ENCODE measurements at regions not wholly inside any gene's neighbourhood (a gene's known extent, or its start where the extent isn't known, plus 50 kb on each side); places are given as distances from the start of the nearest gene placed in this dataset.

DNA sequence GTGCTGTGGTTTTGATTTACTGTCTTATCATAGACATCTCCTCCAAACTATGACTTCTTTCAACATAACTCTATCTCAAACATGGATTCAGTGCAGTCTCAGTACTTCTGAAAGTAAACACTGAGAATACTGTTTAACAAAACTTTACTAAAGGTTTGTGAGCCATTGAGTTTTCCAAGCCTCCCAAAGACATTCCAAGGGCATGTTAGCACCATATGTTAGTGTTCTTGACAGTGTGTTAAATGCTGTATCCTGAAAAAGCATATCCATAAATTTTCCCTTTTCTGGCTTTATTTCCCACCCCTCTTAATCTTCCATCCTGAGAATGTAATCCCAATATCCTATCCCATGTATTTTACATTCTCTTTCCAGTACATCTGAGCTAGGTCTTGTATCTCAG, 446.8 kb upstream of the CXADR start (continued):
- TF ChIP-seq, protein P1, sequence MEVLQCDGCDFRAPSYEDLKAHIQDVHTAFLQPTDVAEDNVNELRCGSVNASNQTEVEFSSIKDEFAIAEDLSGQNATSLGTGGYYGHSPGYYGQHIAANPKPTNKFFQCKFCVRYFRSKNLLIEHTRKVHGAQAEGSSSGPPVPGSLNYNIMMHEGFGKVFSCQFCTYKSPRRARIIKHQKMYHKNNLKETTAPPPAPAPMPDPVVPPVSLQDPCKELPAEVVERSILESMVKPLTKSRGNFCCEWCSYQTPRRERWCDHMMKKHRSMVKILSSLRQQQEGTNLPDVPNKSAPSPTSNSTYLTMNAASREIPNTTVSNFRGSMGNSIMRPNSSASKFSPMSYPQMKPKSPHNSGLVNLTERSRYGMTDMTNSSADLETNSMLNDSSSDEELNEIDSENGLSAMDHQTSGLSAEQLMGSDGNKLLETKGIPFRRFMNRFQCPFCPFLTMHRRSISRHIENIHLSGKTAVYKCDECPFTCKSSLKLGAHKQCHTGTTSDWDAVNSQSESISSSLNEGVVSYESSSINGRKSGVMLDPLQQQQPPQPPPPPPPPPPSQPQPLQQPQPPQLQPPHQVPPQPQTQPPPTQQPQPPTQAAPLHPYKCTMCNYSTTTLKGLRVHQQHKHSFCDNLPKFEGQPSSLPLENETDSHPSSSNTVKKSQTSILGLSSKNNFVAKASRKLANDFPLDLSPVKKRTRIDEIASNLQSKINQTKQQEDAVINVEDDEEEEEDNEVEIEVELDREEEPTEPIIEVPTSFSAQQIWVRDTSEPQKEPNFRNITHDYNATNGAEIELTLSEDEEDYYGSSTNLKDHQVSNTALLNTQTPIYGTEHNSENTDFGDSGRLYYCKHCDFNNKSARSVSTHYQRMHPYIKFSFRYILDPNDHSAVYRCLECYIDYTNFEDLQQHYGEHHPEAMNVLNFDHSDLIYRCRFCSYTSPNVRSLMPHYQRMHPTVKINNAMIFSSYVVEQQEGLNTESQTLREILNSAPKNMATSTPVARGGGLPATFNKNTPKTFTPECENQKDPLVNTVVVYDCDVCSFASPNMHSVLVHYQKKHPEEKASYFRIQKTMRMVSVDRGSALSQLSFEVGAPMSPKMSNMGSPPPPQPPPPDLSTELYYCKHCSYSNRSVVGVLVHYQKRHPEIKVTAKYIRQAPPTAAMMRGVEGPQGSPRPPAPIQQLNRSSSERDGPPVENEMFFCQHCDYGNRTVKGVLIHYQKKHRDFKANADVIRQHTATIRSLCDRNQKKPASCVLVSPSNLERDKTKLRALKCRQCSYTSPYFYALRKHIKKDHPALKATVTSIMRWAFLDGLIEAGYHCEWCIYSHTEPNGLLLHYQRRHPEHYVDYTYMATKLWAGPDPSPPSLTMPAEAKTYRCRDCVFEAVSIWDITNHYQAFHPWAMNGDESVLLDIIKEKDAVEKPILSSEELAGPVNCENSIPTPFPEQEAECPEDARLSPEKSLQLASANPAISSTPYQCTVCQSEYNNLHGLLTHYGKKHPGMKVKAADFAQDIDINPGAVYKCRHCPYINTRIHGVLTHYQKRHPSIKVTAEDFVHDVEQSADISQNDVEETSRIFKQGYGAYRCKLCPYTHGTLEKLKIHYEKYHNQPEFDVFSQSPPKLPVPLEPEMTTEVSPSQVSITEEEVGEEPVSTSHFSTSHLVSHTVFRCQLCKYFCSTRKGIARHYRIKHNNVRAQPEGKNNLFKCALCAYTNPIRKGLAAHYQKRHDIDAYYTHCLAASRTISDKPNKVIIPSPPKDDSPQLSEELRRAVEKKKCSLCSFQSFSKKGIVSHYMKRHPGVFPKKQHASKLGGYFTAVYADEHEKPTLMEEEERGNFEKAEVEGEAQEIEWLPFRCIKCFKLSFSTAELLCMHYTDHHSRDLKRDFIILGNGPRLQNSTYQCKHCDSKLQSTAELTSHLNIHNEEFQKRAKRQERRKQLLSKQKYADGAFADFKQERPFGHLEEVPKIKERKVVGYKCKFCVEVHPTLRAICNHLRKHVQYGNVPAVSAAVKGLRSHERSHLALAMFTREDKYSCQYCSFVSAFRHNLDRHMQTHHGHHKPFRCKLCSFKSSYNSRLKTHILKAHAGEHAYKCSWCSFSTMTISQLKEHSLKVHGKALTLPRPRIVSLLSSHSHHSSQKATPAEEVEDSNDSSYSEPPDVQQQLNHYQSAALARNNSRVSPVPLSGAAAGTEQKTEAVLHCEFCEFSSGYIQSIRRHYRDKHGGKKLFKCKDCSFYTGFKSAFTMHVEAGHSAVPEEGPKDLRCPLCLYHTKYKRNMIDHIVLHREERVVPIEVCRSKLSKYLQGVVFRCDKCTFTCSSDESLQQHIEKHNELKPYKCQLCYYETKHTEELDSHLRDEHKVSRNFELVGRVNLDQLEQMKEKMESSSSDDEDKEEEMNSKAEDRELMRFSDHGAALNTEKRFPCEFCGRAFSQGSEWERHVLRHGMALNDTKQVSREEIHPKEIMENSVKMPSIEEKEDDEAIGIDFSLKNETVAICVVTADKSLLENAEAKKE (CRISPR knock-in tag; IDR thresholded peaks at IDR 0.05) = no peak
- TF ChIP-seq NANOG (IDR thresholded peaks at IDR 0.05; ENCODE audit: borderline replicate concordance) = no peak

DNA sequence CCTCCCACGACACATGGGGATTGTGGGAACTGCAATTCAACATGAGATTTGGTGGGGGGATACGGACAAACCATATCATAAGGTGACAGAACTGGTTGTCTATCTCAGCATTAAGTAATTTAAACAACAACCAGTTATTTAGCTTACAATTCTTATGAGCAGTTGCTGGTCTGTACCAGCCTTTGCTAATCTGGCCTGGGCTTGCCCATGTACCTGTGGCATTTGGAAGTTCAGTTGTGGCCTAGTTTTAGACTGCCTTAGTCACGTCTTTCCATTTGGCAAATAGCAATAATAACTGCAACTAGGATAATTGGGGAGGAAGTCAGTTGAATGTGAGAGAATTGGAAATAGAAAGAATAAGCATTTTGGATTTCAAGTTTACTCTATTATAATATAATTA, 441.8 kb upstream of the CXADR start:
- H3K4me2 ChIP-seq = no peak overlapping the region
- peaks cover 13% of the 10 kb centered on the region for H3K9me2 ChIP-seq (ENCODE audit: insufficient read depth)
- no peaks in the 10 kb centered on the region for H3K36me3 ChIP-seq (ENCODE audit: insufficient read depth)
- H3K27me3 ChIP-seq (ENCODE audit: insufficient read depth) = no peaks in the 10 kb centered on the region
- Mint-ChIP-seq H3K4me3 (no peak overlapping the region), H3K9me3 (no peaks in the 10 kb centered on the region), H3K27me3 (ENCODE audit: insufficient read depth, low read depth, poor library complexity) (no peaks in the 10 kb centered on the region), H3K36me3 (ENCODE audit: low read depth) (no peaks in the 10 kb centered on the region), H3K27ac (no peak overlapping the region), H3K4me1 (peaks cover 5% of the 10 kb centered on the region)
- ATAC-seq = no peak
- no peak overlapping the region for H3K4me3 ChIP-seq
- no peak overlapping the region for H3K27ac ChIP-seq (ENCODE audit: low read depth)
- no peaks in the 10 kb centered on the region for H3K79me2 ChIP-seq (replicated peaks; ENCODE audit: insufficient read depth)
- H4K20me1 ChIP-seq (replicated peaks; ENCODE audit: insufficient read depth) = no peaks in the 10 kb centered on the region
- DNase-seq (ENCODE audit: low spot score) = no peak
- peaks cover 6% of the 10 kb centered on the region; the same call in 1 of the 2 replicates for H3K4me1 ChIP-seq (ENCODE audit: insufficient read depth)
- H3F3A ChIP-seq (replicated peaks; ENCODE audit: low read depth) = no peaks in the 10 kb centered on the region
- H2AFZ ChIP-seq = peak overlapping the region; percentile 40; the same call in 1 of the 2 replicates
- TF ChIP-seq EZH2phosphoT487 (IDR thresholded peaks at IDR 0.05; ENCODE audit: unreplicated experiment) (no peak), ZNF114 (CRISPR knock-in tag; IDR thresholded peaks at IDR 0.05) (no peak), STAT1 (IDR thresholded peaks at IDR 0.05; ENCODE audit: unreplicated experiment) (no peak), JUNB (IDR thresholded peaks at IDR 0.05; ENCODE audit: unreplicated experiment) (no peak), ZNF331 (CRISPR knock-in tag; IDR thresholded peaks at IDR 0.05; ENCODE audit: low read depth) (no peak), POLR2AphosphoS5 (IDR thresholded peaks at IDR 0.05; ENCODE audit: low read depth) (no peak), NANOG (IDR thresholded peaks at IDR 0.05; ENCODE audit: borderline replicate concordance) (no peak), CREB1 (CRISPR knock-in tag; IDR thresholded peaks at IDR 0.05; ENCODE audit: low read depth) (no peak)
- TF ChIP-seq, protein P2, sequence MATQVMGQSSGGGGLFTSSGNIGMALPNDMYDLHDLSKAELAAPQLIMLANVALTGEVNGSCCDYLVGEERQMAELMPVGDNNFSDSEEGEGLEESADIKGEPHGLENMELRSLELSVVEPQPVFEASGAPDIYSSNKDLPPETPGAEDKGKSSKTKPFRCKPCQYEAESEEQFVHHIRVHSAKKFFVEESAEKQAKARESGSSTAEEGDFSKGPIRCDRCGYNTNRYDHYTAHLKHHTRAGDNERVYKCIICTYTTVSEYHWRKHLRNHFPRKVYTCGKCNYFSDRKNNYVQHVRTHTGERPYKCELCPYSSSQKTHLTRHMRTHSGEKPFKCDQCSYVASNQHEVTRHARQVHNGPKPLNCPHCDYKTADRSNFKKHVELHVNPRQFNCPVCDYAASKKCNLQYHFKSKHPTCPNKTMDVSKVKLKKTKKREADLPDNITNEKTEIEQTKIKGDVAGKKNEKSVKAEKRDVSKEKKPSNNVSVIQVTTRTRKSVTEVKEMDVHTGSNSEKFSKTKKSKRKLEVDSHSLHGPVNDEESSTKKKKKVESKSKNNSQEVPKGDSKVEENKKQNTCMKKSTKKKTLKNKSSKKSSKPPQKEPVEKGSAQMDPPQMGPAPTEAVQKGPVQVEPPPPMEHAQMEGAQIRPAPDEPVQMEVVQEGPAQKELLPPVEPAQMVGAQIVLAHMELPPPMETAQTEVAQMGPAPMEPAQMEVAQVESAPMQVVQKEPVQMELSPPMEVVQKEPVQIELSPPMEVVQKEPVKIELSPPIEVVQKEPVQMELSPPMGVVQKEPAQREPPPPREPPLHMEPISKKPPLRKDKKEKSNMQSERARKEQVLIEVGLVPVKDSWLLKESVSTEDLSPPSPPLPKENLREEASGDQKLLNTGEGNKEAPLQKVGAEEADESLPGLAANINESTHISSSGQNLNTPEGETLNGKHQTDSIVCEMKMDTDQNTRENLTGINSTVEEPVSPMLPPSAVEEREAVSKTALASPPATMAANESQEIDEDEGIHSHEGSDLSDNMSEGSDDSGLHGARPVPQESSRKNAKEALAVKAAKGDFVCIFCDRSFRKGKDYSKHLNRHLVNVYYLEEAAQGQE (IDR thresholded peaks at IDR 0.05; ENCODE audit: unreplicated experiment) = no peak
- TF ChIP-seq, protein P3, sequence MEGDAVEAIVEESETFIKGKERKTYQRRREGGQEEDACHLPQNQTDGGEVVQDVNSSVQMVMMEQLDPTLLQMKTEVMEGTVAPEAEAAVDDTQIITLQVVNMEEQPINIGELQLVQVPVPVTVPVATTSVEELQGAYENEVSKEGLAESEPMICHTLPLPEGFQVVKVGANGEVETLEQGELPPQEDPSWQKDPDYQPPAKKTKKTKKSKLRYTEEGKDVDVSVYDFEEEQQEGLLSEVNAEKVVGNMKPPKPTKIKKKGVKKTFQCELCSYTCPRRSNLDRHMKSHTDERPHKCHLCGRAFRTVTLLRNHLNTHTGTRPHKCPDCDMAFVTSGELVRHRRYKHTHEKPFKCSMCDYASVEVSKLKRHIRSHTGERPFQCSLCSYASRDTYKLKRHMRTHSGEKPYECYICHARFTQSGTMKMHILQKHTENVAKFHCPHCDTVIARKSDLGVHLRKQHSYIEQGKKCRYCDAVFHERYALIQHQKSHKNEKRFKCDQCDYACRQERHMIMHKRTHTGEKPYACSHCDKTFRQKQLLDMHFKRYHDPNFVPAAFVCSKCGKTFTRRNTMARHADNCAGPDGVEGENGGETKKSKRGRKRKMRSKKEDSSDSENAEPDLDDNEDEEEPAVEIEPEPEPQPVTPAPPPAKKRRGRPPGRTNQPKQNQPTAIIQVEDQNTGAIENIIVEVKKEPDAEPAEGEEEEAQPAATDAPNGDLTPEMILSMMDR (conservative IDR thresholded peaks at IDR 0.05; ENCODE audit: low read depth in 2 of 2) = no peak

Data from GM23338 (cell line).